SK-N-SH (cell line): ENCODE measurements at regions not wholly inside any gene's neighbourhood (a gene's known extent, or its start where the extent isn't known, plus 50 kb on each side); places are given as distances from the start of the nearest gene placed in this dataset.

Experiments used
- CTCF ChIA-PET: fragments of 300-600, 350-600 bp; formaldehyde crosslinking; extraction: SDS; loops from one replicate; lab custom pipeline; 2021; lab: Yijun Ruan, JAX
- POLR2A ChIA-PET: fragments of 350-600 bp; sonication (Branson Sonifier 250); formaldehyde crosslinking; extraction: SDS; loops from one replicate; lab custom pipeline; 2020; ENCODE audit warnings: antibody characterized with exemption, inconsistent platforms; lab: Yijun Ruan, JAX
- DNase-seq: peaks from one replicate; pipeline ENCODE4 v3.0.0; 2012
- H2AFZ ChIP-seq: fragments of 200-600 bp; sonication (generic); 2 replicates; pipeline ENCODE4 v1.8.1; 2016; ENCODE audit warnings: antibody characterized with exemption, mild to moderate bottlenecking, low read depth
- H3F3A ChIP-seq: fragments of 200-600 bp; sonication (generic); replicated peaks from 2 replicates; pipeline ENCODE3; 2016; ENCODE audit warnings: antibody characterized with exemption, mild to moderate bottlenecking; ENCODE audit not compliant: insufficient read depth
- H3K27ac ChIP-seq, 2 experiments: fragments of 200-500 bp in 1 of 2; fragments of 200-600 bp in 1 of 2; sonication (Bioruptor generic) in 1 of 2; sonication (generic), shearing (Covaris generic) in 1 of 2; 2 replicates each; pipeline versions ENCODE4 v1.5.1 to v1.6.1; 2014 to 2016; ENCODE audit warnings: low read depth in 2 of 2, inconsistent platforms in 1 of 2, low read length in 1 of 2, mild to moderate bottlenecking in 1 of 2, mixed read lengths in 1 of 2
- H3K27me3 ChIP-seq: fragments of 200-600 bp; sonication (generic), shearing (Covaris generic); 2 replicates; pipeline ENCODE4 v1.6.1; 2016; ENCODE audit warnings: mixed run types; ENCODE audit not compliant: insufficient read depth
- H3K36me3 ChIP-seq, 2 experiments: fragments of 200-500 bp in 1 of 2; fragments of 200-600 bp in 1 of 2; sonication (Bioruptor generic) in 1 of 2; sonication (generic) in 1 of 2; replicated peaks in 1 of 2; 2 replicates each; pipeline versions ENCODE3 to v1.5.1; 2014 to 2016; ENCODE audit warnings: low read length in 1 of 2, mild to moderate bottlenecking in 1 of 2; ENCODE audit not compliant: insufficient read depth in 2 of 2, control insufficient read depth in 1 of 2
- H3K4me1 ChIP-seq, 2 experiments: fragments of 200-500 bp in 1 of 2; fragments of 200-600 bp in 1 of 2; sonication (Bioruptor generic) in 1 of 2; sonication (generic), shearing (Covaris generic) in 1 of 2; 2 replicates each; pipeline versions ENCODE4 v1.5.1 to v1.6.1; 2014 to 2016; ENCODE audit warnings: low read depth in 1 of 2, low read length in 1 of 2, mixed run types in 1 of 2; ENCODE audit not compliant: insufficient read depth in 2 of 2, control insufficient read depth in 1 of 2
- H3K4me2 ChIP-seq: fragments of 200-600 bp; sonication (generic), shearing (Covaris generic); 2 replicates; pipeline ENCODE4 v1.6.1; 2017; ENCODE audit warnings: mixed run types
- H3K4me3 ChIP-seq, 2 experiments: fragments of 200-500 bp in 1 of 2; fragments of 200-600 bp in 1 of 2; sonication (Bioruptor generic) in 1 of 2; sonication (generic), shearing (Covaris generic) in 1 of 2; 2 replicates each; pipeline versions ENCODE4 v1.5.1 to v1.8.1; 2014 to 2016; ENCODE audit warnings: low read depth in 2 of 2, inconsistent platforms in 1 of 2, low read length in 1 of 2, mild to moderate bottlenecking in 1 of 2, mixed read lengths in 1 of 2, moderate library complexity in 1 of 2
- H3K79me2 ChIP-seq: fragments of 200-600 bp; sonication (generic); 2 replicates; pipeline ENCODE4 v1.8.1; 2017; ENCODE audit warnings: mild to moderate bottlenecking; ENCODE audit not compliant: insufficient read depth
- H3K9ac ChIP-seq: fragments of 200-600 bp; sonication (generic); 2 replicates; pipeline ENCODE4 v1.6.1; 2017; ENCODE audit warnings: mixed run types
- H3K9me2 ChIP-seq: fragments of 200-600 bp; sonication (generic); 2 replicates; pipeline ENCODE4 v1.6.1; 2017; ENCODE audit warnings: mixed run types
- H3K9me3 ChIP-seq: fragments of 200-600 bp; sonication (generic); 2 replicates; pipeline ENCODE4 v1.6.1; 2017; ENCODE audit warnings: mixed run types, mild to moderate bottlenecking, moderate library complexity
- H4K20me1 ChIP-seq: fragments of 200-600 bp; sonication (generic); 2 replicates; pipeline ENCODE4 v1.6.1; 2017; ENCODE audit warnings: mild to moderate bottlenecking, mixed run types; ENCODE audit not compliant: insufficient read depth
- CHD2 ChIP-seq: fragments of 150-350 bp; IDR thresholded peaks from 2 replicates; pipeline ENCODE4 v1.6.1; 2018; ENCODE audit warnings: low read length; ENCODE audit not compliant: partially characterized antibody
- EP300 ChIP-seq, 2 experiments: IDR thresholded peaks; 2 replicates each; pipeline versions ENCODE4 v1.4.0 to v1.6.1; 2012; ENCODE audit warnings: borderline replicate concordance in 1 of 2, low read depth in 1 of 2, low read length in 1 of 2
- EZH2phosphoT487 ChIP-seq: fragments of 200-600 bp; sonication (generic); IDR thresholded peaks from 2 replicates; pipeline ENCODE4 v1.6.1; 2017; ENCODE audit warnings: low read depth, mixed run types, mild to moderate bottlenecking, antibody characterized with exemption, moderate library complexity, borderline replicate concordance
- FOSL2 ChIP-seq: IDR thresholded peaks from 2 replicates; pipeline ENCODE4 v1.4.0; 2012; ENCODE audit warnings: low read depth, mild to moderate bottlenecking, moderate library complexity, borderline replicate concordance
- FOXJ3 ChIP-seq: sonication (generic); formaldehyde crosslinking; IDR thresholded peaks from 2 replicates; pipeline ENCODE4 v1.5.1; 2020; ENCODE audit warnings: mild to moderate bottlenecking, missing genetic modification reagents
- FOXM1 ChIP-seq: IDR thresholded peaks from 2 replicates; pipeline ENCODE4 v1.4.0; 2012; ENCODE audit warnings: low read depth, mild to moderate bottlenecking
- JUND ChIP-seq: IDR thresholded peaks from 2 replicates; pipeline ENCODE4 v1.4.0; 2012
- MEF2A ChIP-seq: IDR thresholded peaks from 2 replicates; pipeline ENCODE4 v1.4.0; 2012; ENCODE audit warnings: low read depth, borderline replicate concordance
- MXI1 ChIP-seq: IDR thresholded peaks from 2 replicates; pipeline ENCODE4 v1.6.1; 2012; ENCODE audit warnings: mild to moderate bottlenecking, low read depth, low read length, improper control_type of control experiment
- NRF1 ChIP-seq: IDR thresholded peaks from 2 replicates; pipeline ENCODE4 v1.6.1; 2012; ENCODE audit warnings: low read depth, mild to moderate bottlenecking, low read length
- POLR2AphosphoS5 ChIP-seq: IDR thresholded peaks from 2 replicates; pipeline ENCODE4 v1.6.1; 2012; ENCODE audit warnings: low read depth, low read length
- RFX5 ChIP-seq: IDR thresholded peaks from 2 replicates; pipeline ENCODE4 v1.6.1; 2012; ENCODE audit warnings: mild to moderate bottlenecking, improper control_type of control experiment, low read length
- RXRA ChIP-seq: IDR thresholded peaks from 2 replicates; pipeline ENCODE4 v1.4.0; 2012; ENCODE audit warnings: low read depth, mild to moderate bottlenecking, borderline replicate concordance
- SIN3A ChIP-seq: IDR thresholded peaks from 2 replicates; pipeline ENCODE4 v1.6.1; 2012; ENCODE audit warnings: low read depth, mild to moderate bottlenecking, low read length, moderate library complexity, borderline replicate concordance
- SMC3 ChIP-seq: IDR thresholded peaks from 2 replicates; pipeline ENCODE4 v1.6.1; 2012; ENCODE audit warnings: low read depth, low read length, improper control_type of control experiment
- TAF1 ChIP-seq: IDR thresholded peaks from 2 replicates; pipeline ENCODE4 v1.6.1; 2012; ENCODE audit warnings: low read depth, mild to moderate bottlenecking, low read length, moderate library complexity, borderline replicate concordance
- TCF12 ChIP-seq: IDR thresholded peaks from 2 replicates; pipeline ENCODE4 v1.4.0; 2012
- TEAD4 ChIP-seq: IDR thresholded peaks from 2 replicates; pipeline ENCODE4 v1.4.0; 2012; ENCODE audit warnings: mild to moderate bottlenecking, borderline replicate concordance; ENCODE audit not compliant: insufficient read depth
- YY1 ChIP-seq: IDR thresholded peaks from 2 replicates; pipeline ENCODE4 v1.4.0; 2012; ENCODE audit warnings: low read depth, mild to moderate bottlenecking
- WGBS: methylation state at CpG from one replicate; pipeline ENCODE4 v1.1.6; 2017; ENCODE audit warnings: low lambda C conversion rate; 5-methylcytosine and 5-hydroxymethylcytosine counted together
- TF ChIP-seq, protein P1 (sequence below): fragments of 150-350 bp; IDR thresholded peaks from 2 replicates; pipeline ENCODE4 v1.6.1; 2017; ENCODE audit warnings: antibody characterized with exemption, low read length, low read depth, borderline replicate concordance
- TF ChIP-seq, protein P2 (sequence below): IDR thresholded peaks from 2 replicates; pipeline ENCODE4 v1.4.0; 2012; ENCODE audit warnings: low read depth
- TF ChIP-seq, protein P3 (sequence below): IDR thresholded peaks from 2 replicates; pipeline ENCODE4 v1.4.0; 2012; ENCODE audit warnings: low read depth, borderline replicate concordance

DNA sequence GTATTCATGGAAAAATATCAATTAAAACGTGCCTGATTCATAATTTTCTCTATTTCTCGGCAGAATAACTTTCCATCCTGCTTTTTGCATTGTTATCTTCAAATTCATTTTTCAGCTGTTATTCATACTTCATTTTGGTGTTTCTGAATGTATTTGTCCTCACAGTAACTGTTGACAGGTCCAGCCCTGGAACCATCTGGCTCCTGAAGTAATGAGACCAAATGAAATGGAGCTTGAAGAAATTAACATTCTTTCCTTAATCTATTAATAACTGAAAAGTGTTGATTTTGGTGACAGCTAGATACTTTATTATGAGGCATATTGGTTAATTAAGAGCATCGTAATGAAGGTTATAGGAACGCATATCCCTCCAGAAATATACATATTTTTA, 257.0 kb upstream of the MINDY3 start (continued):
- TF ChIP-seq RFX5, result no peak
- TF ChIP-seq, protein P1, sequence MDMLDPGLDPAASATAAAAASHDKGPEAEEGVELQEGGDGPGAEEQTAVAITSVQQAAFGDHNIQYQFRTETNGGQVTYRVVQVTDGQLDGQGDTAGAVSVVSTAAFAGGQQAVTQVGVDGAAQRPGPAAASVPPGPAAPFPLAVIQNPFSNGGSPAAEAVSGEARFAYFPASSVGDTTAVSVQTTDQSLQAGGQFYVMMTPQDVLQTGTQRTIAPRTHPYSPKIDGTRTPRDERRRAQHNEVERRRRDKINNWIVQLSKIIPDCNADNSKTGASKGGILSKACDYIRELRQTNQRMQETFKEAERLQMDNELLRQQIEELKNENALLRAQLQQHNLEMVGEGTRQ, result no peak
- TF ChIP-seq YY1, result no peak

DNA sequence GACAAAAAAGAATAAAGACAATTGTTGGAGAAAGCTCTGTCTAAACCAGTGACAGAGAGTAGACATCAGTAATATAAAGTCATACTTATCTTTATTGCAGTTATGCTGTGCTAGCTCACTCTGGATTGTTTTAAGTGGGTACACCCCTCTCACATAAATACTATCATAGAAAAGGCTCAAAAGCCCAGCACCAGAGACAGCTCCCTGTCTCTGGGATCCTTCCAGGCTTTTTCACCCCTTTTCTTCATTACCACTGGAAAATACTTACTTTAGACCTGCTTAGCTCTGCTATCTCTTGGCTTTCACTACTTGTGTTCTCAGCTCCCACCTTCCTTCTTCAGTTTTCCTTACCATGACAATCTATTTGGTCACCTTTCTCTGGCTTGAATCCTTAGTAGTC, 259.1 kb upstream of the MINDY3 start:
- Histone ChIP-seq H3K36me3 (no peaks in the 10 kb centered on the region), H3K4me3 (no peak overlapping the region), H3K27ac (no peak overlapping the region), H3F3A (no peaks in the 10 kb centered on the region), H3K4me2 (no peak overlapping the region), H3K9me3 (0 out of 2 replicates have a peak, but pooled peaks cover 4% of the 10 kb centered on the region), H4K20me1 (no peaks in the 10 kb centered on the region), H2AFZ (no peak overlapping the region), H3K9me2 (no peaks in the 10 kb centered on the region), H3K27me3 (no peaks in the 10 kb centered on the region), H3K79me2 (no peaks in the 10 kb centered on the region), H3K9ac (no peak overlapping the region)
- TF ChIP-seq SMC3 (no peak), CHD2 (no peak), YY1 (no peak), EZH2phosphoT487 (no peak), RFX5 (no peak), TAF1 (no peak), FOXJ3 (no peak), SIN3A (no peak), FOXM1 (no peak), NRF1 (no peak)
- TF ChIP-seq, protein P1, result no peak
- TF ChIP-seq, all 33 proteins: peak for 0
- no peak for DNase-seq
- CTCF ChIA-PET, result no interaction called here
- no peaks in the 10 kb centered on the region for H3K4me1 ChIP-seq
- POLR2A ChIA-PET, result no interaction called here

DNA sequence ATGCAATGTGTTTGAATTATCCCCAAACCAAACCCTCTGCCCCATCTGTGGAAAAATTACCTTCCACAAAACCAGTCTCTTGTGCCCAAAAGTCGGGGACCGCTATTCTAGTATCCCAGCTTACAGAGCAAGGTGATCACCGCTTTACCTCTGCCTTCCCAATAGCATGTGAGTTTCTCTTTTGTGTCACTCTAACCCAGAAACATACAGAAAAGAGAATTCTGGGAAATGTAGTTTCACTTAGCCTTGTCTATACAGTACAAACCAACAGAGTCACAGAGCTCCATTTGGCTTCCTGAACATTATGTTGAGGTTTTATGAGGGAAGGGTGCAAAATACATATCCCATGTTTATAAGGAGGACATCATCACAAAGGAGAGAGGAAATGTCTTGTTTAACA, 260.3 kb upstream of the MINDY3 start:
- Histone ChIP-seq H3K27ac (no peak overlapping the region), H3K36me3 (no peaks in the 10 kb centered on the region), H3K4me1 (no peaks in the 10 kb centered on the region), H3K4me2 (no peak overlapping the region), H3K27me3 (no peaks in the 10 kb centered on the region), H3K9me3 (no peaks in the 10 kb centered on the region), H3K79me2 (no peaks in the 10 kb centered on the region), H3K9me2 (no peaks in the 10 kb centered on the region), H3F3A (no peaks in the 10 kb centered on the region), H3K4me3 (no peak overlapping the region), H4K20me1 (no peaks in the 10 kb centered on the region), H3K9ac (no peak overlapping the region), H2AFZ (no peak overlapping the region)
- TF ChIP-seq FOXM1, result no peak
- TF ChIP-seq, protein P2, sequence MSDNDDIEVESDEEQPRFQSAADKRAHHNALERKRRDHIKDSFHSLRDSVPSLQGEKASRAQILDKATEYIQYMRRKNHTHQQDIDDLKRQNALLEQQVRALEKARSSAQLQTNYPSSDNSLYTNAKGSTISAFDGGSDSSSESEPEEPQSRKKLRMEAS, result no peak
- TF ChIP-seq TCF12, result no peak
- TF ChIP-seq MEF2A, result no peak
- TF ChIP-seq TAF1, result no peak
- TF ChIP-seq NRF1, result no peak
- TF ChIP-seq SIN3A, result no peak
- TF ChIP-seq EP300 (IDR thresholded peaks at IDR 0.05; ENCODE audit: borderline replicate concordance in 1 of 2, low read depth in 1 of 2, low read length in 1 of 2), result no peak
- TF ChIP-seq TEAD4, result no peak
- TF ChIP-seq RXRA, result no peak
- TF ChIP-seq, protein P3, sequence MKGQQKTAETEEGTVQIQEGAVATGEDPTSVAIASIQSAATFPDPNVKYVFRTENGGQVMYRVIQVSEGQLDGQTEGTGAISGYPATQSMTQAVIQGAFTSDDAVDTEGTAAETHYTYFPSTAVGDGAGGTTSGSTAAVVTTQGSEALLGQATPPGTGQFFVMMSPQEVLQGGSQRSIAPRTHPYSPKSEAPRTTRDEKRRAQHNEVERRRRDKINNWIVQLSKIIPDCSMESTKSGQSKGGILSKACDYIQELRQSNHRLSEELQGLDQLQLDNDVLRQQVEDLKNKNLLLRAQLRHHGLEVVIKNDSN, result no peak
- TF ChIP-seq MXI1, result no peak
- TF ChIP-seq JUND, result no peak
- TF ChIP-seq, protein P1, result no peak
- no peak for TF ChIP-seq POLR2AphosphoS5
- TF ChIP-seq RFX5, result no peak
- TF ChIP-seq SMC3, result no peak
- TF ChIP-seq CHD2, result no peak
- TF ChIP-seq FOSL2, result no peak
- 26% methylated on average over 3 of the region's 3 CpGs for WGBS
- ChIA-PET CTCF (no interaction called here), POLR2A (no interaction called here)
- DNase-seq, result no peak
